AML-193 (cell line): ENCODE measurements at regions not wholly inside any gene's neighbourhood (a gene's known extent, or its start where the extent isn't known, plus 50 kb on each side); places are given as distances from the start of the nearest gene placed in this dataset.
A peak's percentile ranks its signal among the peaks of the same experiment; 100 is the strongest.

ENCODE experiments used
- DNase-seq, 2 experiments: peaks; one replicate each; lab custom pipeline; 2025; lab: John Stamatoyannopoulos, UW

DNA sequence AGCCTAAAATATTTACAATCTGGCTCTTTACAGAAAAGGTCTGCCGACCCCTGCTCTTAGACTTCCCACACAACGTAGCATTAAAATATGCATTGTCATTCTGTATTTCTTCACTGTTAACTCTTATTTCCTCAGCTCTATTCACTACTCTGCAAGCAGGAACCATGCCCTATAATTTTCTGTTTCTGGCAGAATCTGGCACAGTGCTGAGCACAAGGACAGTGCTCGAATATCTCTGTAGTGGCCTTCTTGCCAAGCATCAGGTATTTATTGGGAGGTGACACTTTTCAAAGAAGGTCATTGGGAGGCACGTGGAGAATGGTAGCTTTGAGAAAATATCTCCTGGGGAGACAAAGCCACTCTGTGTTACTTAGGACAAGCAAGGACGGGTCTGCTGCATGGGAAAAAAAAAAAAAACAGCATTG, 77.9 kb downstream of the PSMG1 start:
- DNase-seq = peak; percentile 64 to 68

- peak in 1 of 2 experiments; percentile 68 for DNase-seq
Measured at GRCh38 chr21:39104911-39105310, 78.3 kb downstream of the PSMG1 start.

- no peak for DNase-seq
Measured at GRCh38 chr21:39103689-39104088, 79.6 kb downstream of the PSMG1 start.

- DNase-seq = no peak
Measured at GRCh38 chr21:39099859-39100258, 83.4 kb downstream of the PSMG1 start.

GRCh38 chr21:39098696-39099200, 84.5 kb downstream of the PSMG1 start:
- DNase-seq = no peak

GRCh38 chr21:39097981-39098380, 85.3 kb downstream of the PSMG1 start:
- no peak for DNase-seq

- no peak for DNase-seq
Measured at GRCh38 chr21:39097335-39097861, 85.9 kb downstream of the PSMG1 start.

- no peak for DNase-seq
Measured at GRCh38 chr21:39096754-39097153, 86.5 kb downstream of the PSMG1 start.

- DNase-seq = no peak
Measured at GRCh38 chr21:39095681-39096080, 87.6 kb downstream of the PSMG1 start.

GRCh38 chr21:39094847-39095579, 88.2 kb downstream of the PSMG1 start:
- DNase-seq = no peak

GRCh38 chr21:39094087-39094780, 89.0 kb downstream of the PSMG1 start:
- peak in 1 of 2 experiments; percentile 13 for DNase-seq

DNA sequence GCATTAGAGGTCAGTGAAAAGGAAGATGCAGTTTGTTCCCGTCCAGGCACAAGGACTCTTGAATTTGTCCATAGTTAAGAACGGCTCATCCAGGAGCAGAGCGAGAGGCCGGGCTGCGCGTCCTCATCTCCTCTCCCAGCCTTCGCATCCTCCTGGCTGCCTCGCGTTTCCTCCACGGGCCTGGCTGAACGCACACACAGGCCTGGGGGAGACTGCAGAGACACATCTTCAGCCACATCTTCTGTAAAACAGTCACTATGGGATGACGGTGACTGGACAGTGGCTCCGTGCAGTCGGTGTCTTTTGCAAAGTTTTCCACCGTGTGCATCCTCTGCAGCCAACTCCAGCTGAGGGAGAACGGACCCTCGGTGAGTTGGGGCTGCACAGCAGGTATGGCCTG, 89.7 kb downstream of the PSMG1 start:
- no peak for DNase-seq

- DNase-seq = no peak
Measured at GRCh38 chr21:39088831-39089380, 94.3 kb downstream of the PSMG1 start.

DNA sequence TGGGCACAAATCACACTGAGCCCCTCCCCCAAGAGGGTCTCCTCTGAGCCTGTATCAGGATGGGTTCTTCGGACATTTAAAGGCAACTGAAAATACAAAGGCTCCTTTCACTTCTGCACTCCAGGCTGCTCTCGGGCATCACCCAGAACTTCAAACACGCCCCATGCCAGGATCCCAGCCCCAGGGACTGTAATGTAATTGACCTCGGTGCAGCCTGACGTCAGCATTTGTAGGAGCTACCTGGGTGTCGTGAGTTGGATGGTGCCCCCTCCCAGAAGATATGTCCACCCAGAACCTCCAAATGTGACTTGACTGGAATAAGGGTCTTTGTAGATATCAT, 95.2 kb downstream of the PSMG1 start:
- DNase-seq = no peak

DNA sequence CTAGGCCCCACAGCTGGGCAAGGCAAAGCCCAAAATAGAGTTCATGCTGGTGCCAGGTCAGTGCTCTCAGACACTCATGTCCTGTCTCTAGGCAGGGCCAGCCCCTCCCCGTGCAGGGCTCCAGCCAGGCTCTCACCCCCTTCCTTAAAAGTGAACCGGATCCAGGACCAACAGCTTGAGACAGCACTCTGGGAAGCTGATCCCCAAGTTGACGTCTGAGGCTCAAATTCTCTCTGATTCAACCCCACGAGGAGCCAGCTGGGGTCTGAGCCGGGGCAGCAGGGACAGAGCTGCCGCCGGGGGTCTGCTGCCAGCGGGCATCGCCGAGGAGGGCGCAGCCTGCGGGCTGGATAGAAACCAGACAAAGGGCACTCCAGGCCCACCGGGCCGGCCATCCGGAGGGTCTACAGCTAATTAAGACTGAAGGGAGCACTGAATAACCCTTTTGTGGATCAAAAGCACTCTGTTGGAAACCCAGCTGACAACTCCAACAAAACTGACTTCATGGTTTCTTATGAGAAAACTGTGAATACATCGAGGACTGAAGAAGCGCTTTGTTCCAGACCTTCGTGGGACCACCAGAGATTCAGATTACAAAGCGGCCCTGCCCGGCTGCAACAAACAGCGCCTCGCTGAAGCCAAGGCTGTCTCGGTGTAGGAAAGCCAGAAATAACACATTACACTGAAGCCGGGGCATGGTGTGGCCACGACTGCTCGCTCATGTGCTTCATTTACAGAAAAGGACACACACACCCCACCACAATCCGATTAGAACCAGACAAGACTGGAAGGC, 95.8 kb downstream of the PSMG1 start:
- no peak for DNase-seq

GRCh38 chr21:39086547-39086946, 96.7 kb downstream of the PSMG1 start:
- no peak for DNase-seq

GRCh38 chr21:39085843-39086405, 97.3 kb downstream of the PSMG1 start:
- no peak for DNase-seq

DNA sequence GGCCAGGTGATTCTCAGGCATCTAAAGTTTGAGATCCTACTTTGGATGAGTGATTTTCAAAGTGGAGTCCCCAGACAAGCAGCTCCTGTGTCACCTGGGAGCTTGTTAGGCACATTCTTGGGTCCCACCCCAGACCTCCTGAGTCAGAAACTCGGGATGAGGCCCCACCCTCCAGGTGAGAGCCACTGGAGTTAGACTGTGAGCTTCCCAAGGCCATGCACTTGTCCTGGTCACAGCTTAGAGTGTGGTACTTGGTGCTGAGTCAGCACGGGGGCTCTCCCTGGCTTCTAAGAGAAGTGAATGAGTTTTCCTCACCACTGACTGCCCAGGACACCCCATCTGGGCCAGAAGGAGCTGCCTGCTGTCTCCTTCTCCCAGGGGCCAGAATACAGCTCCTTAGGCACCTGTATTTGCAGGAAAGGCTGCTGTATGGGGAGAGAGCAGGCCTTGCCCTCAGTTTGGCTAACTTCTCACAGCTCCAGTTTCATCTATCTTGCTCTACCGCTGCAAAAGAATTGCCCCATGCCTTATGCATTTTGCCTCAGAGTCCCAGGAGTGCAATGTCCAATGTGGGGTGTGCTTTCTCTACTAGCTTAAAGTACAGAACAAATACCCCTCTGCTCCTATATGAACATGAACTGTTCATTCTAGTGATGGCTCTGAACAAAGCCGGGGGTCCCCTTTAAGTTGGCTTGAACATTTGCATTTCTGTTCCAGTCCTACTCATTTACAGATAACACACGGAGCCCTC, 98.1 kb downstream of the PSMG1 start:
- no peak for DNase-seq

DNA sequence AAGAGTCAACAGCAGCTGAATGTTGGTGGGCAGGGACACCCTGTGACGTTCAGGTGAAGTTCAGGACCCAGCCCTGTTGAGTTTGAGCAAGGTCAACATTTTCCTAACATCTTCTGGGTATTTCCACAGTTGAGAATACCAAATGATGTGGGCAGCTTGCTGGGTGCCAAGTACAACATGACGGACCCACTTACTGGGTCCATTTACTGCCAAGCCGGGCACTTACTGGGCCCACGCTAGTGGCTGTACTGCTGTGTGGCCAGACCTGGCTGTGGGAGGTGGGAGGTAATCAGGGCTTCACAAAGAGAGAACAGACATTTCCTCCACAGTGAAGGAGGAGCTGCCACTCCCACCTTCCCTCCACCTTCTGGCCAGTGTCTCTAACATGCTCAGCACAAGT, 99.2 kb downstream of the PSMG1 start:
- DNase-seq = no peak

GRCh38 chr21:39083377-39084008, 99.8 kb downstream of the PSMG1 start:
- no peak for DNase-seq
